PC-3 (cell line): ENCODE measurements at regions not wholly inside any gene's neighbourhood (a gene's known extent, or its start where the extent isn't known, plus 50 kb on each side); places are given as distances from the start of the nearest gene placed in this dataset.

Source experiments
- CTCF ChIP-seq: fragments of 300-600 bp; sonication (generic); conservative IDR thresholded peaks from 2 replicates; pipeline ENCODE4 v1.5.1; 2017; ENCODE audit warnings: antibody characterized with exemption, low read depth, mild to moderate bottlenecking, low read length
- EZH2 ChIP-seq: fragments of 300-600 bp; sonication (generic); IDR thresholded peaks from one replicate; pipeline ENCODE4 v1.6.1; 2017; ENCODE audit warnings: antibody characterized with exemption, mild to moderate bottlenecking, low read length; ENCODE audit not compliant: unreplicated experiment
- EZH2phosphoT487 ChIP-seq: fragments of 300-600 bp; sonication (generic); IDR thresholded peaks from 2 replicates; pipeline ENCODE4 v1.6.1; 2018; ENCODE audit warnings: mild to moderate bottlenecking, antibody characterized with exemption, low read length, borderline replicate concordance

GRCh38 chr18:56283316-56283715 lies 355.1 kb downstream of the TXNL1 start:
- TF ChIP-seq CTCF (no peak), EZH2 (no peak), EZH2phosphoT487 (no peak)
